Hematopoietic multipotent progenitor cell treated with erythropoietin and hydrocortisone succinate and interleukin-3 and kit ligand, for 8 days (in vitro differentiated cells): ENCODE measurements at regions not wholly inside any gene's neighbourhood (a gene's known extent, or its start where the extent isn't known, plus 50 kb on each side); places are given as distances from the start of the nearest gene placed in this dataset.

Source experiments
- DNase-seq: peaks from one replicate; pipeline ENCODE4 v3.0.0-alpha.2; 2015

GRCh38 chr7:142438235-142438922, 180.5 kb upstream of the PRSS58 start:
- DNase-seq: peak; percentile 67

- no peak for DNase-seq
Observed at GRCh38 chr7:142437741-142438140, 179.9 kb upstream of the PRSS58 start.

GRCh38 chr7:142436601-142437000, 178.7 kb upstream of the PRSS58 start:
- no peak for DNase-seq

GRCh38 chr7:142435606-142436005, 177.7 kb upstream of the PRSS58 start:
- DNase-seq: peak; percentile 28

GRCh38 chr7:142434666-142435167, 176.9 kb upstream of the PRSS58 start:
- no peak for DNase-seq

GRCh38 chr7:142434133-142434532, 176.3 kb upstream of the PRSS58 start:
- DNase-seq: peak; percentile 19

- DNase-seq: no peak
Observed at GRCh38 chr7:142432377-142432776, 174.5 kb upstream of the PRSS58 start.

GRCh38 chr7:142431491-142431890, 173.6 kb upstream of the PRSS58 start:
- no peak for DNase-seq

GRCh38 chr7:142428094-142428493, 170.2 kb upstream of the PRSS58 start:
- no peak for DNase-seq

GRCh38 chr7:142425281-142425680, 167.4 kb upstream of the PRSS58 start:
- no peak for DNase-seq

- no peak for DNase-seq
Observed at GRCh38 chr7:142422621-142423020, 164.8 kb upstream of the PRSS58 start.

- DNase-seq: peak; percentile 49
Observed at GRCh38 chr7:142420554-142421362, 162.9 kb upstream of the PRSS58 start.

GRCh38 chr7:142418326-142418725, 160.5 kb upstream of the PRSS58 start:
- no peak for DNase-seq

GRCh38 chr7:142414915-142415314, 157.1 kb upstream of the PRSS58 start:
- DNase-seq: no peak

- DNase-seq: no peak
Observed at GRCh38 chr7:142414135-142414534, 156.3 kb upstream of the PRSS58 start.

- DNase-seq: no peak
Observed at GRCh38 chr7:142413280-142414000, 155.6 kb upstream of the PRSS58 start.

- peak; percentile 74 for DNase-seq
Observed at GRCh38 chr7:142412551-142413193, 154.8 kb upstream of the PRSS58 start.

GRCh38 chr7:142409471-142409870, 151.6 kb upstream of the PRSS58 start:
- DNase-seq: no peak

GRCh38 chr7:142408794-142409193, 150.9 kb upstream of the PRSS58 start:
- DNase-seq: no peak

GRCh38 chr7:142407939-142408570, 150.2 kb upstream of the PRSS58 start:
- DNase-seq: no peak

GRCh38 chr7:142405122-142405765, 147.4 kb upstream of the PRSS58 start:
- DNase-seq: no peak

- DNase-seq: no peak
Observed at GRCh38 chr7:142401951-142402350, 144.1 kb upstream of the PRSS58 start.
